Mucosa of descending colon (tissue), 3 donors: ENCODE measurements at regions not wholly inside any gene's neighbourhood (a gene's known extent, or its start where the extent isn't known, plus 50 kb on each side); places are given as distances from the start of the nearest gene placed in this dataset.

Experiments
- ATAC-seq: fragments of 200-7000 bp; cut with Tn5 transposase; one replicate; pipeline ENCODE4 v1.9.1; 2020; ENCODE audit warnings: mild to moderate bottlenecking, moderate library complexity
- DNase-seq, 3 donors: peaks; one replicate each; pipeline ENCODE4 v3.0.0-alpha.2; 2020
- H3K36me3 ChIP-seq: fragments of 200-600 bp; one replicate; pipeline ENCODE4 v1.8.0; 2021; ENCODE audit warnings: low read depth, mild to moderate bottlenecking
- H3K4me1 ChIP-seq: fragments of 200-600 bp; one replicate; pipeline ENCODE4 v1.8.0; 2021; ENCODE audit warnings: low read depth, mild to moderate bottlenecking
- H3K4me3 ChIP-seq: fragments of 200-600 bp; one replicate; pipeline ENCODE4 v1.8.0; 2021; ENCODE audit warnings: mild to moderate bottlenecking
- H3K9me3 ChIP-seq: fragments of 200-600 bp; one replicate; pipeline ENCODE4 v1.8.0; 2021; ENCODE audit warnings: mild to moderate bottlenecking
- intact Hi-C, 2 donors: fragments of 100-400 bp; cut with DNase I in 1 of 2; cut with micrococcal nuclease in 1 of 2; formaldehyde crosslinking; loops; one replicate each; pipeline versions ENCODE4 v1.11.0 to v1.11.1; 2022; cut with DNase I, micrococcal nuclease
- TF ChIP-seq, protein P1 (sequence below): fragments of 200-600 bp; IDR thresholded peaks from one replicate; pipeline ENCODE4 v1.8.0; 2022; ENCODE audit warnings: antibody characterized with exemption, mild to moderate bottlenecking
- donor health status: DM: no; HTN: no; CAD: no; lungs with moderate emphysema.
- donor health status: DM: no; HTN: no; CAD: no.
- donor health status: DM: no; HTN: yes; CAD: no.

- no peaks in the 10 kb centered on the region for H3K4me1 ChIP-seq
- TF ChIP-seq, protein P1, sequence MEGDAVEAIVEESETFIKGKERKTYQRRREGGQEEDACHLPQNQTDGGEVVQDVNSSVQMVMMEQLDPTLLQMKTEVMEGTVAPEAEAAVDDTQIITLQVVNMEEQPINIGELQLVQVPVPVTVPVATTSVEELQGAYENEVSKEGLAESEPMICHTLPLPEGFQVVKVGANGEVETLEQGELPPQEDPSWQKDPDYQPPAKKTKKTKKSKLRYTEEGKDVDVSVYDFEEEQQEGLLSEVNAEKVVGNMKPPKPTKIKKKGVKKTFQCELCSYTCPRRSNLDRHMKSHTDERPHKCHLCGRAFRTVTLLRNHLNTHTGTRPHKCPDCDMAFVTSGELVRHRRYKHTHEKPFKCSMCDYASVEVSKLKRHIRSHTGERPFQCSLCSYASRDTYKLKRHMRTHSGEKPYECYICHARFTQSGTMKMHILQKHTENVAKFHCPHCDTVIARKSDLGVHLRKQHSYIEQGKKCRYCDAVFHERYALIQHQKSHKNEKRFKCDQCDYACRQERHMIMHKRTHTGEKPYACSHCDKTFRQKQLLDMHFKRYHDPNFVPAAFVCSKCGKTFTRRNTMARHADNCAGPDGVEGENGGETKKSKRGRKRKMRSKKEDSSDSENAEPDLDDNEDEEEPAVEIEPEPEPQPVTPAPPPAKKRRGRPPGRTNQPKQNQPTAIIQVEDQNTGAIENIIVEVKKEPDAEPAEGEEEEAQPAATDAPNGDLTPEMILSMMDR, result no peak
- ATAC-seq (no peak), DNase-seq (no peak)
- H3K36me3 ChIP-seq, result no peaks in the 10 kb centered on the region
- H3K4me3 ChIP-seq, result no peak overlapping the region
- intact Hi-C loops, result no loop called here
- no peaks in the 10 kb centered on the region for H3K9me3 ChIP-seq
Observed at GRCh38 chr6:79864421-79864820, 82.9 kb downstream of the ELOVL4 start.

- TF ChIP-seq, protein P1, result no peak
- Histone ChIP-seq H3K9me3 (no peaks in the 10 kb centered on the region), H3K36me3 (no peaks in the 10 kb centered on the region), H3K4me1 (no peaks in the 10 kb centered on the region), H3K4me3 (no peak overlapping the region)
- ATAC-seq (no peak), DNase-seq (no peak)
- intact Hi-C loops, result no loop called here
Observed at GRCh38 chr6:79864001-79864400, 83.4 kb downstream of the ELOVL4 start.

DNA sequence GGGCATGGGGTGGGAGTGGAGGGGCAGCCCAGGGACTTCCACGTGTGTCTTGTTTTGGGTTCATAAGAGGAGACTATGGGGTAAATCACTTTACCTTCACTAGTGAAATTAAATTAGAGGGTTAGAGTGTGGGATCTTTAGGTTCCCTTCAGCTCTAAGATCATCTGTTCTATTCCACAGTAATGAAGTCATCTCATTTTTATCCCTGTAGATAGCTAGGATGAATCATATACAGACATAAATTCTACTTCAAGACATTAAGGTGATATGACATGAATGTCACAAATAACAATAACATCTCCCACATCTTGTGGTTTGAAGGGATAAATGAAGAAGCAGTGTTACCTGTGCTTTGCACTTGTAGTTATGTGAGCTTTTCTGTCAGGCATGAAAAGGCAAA lies 83.8 kb downstream of the ELOVL4 start:
- no peaks in the 10 kb centered on the region for H3K4me1 ChIP-seq
- H3K9me3 ChIP-seq, result no peaks in the 10 kb centered on the region
- H3K36me3 ChIP-seq, result no peaks in the 10 kb centered on the region
- TF ChIP-seq, protein P1, result no peak
- ATAC-seq (no peak), DNase-seq (no peak)
- intact Hi-C loops, result no loop called here
- no peak overlapping the region for H3K4me3 ChIP-seq

DNA sequence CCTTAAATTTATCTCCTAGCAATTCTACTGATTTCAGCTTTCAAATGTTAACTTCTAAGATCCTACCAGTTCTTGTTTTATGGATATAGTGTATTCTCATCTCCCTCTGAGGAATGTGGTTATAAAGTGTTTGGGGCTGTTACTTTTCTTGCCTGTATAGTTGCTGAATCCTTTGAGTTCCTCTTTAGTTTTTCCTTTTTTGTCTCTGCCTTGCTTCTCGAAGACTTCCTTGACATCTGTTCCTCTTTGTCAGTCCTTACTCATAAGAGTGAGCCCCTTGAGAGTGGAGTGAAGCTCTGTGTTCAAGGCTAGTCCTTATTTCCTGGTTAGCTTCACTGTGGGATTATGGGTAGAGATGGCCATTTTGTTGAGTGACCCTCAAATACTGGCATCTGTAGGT lies 84.6 kb downstream of the ELOVL4 start:
- ATAC-seq, result no peak
- no peak for DNase-seq
- Histone ChIP-seq H3K9me3 (no peaks in the 10 kb centered on the region), H3K36me3 (no peaks in the 10 kb centered on the region), H3K4me1 (no peaks in the 10 kb centered on the region), H3K4me3 (no peak overlapping the region)
- intact Hi-C loops, result no loop called here
- TF ChIP-seq, protein P1, result no peak

GRCh38 chr6:79862126-79862525 lies 85.2 kb downstream of the ELOVL4 start:
- H3K4me3 ChIP-seq, result no peak overlapping the region
- H3K4me1 ChIP-seq, result no peaks in the 10 kb centered on the region
- H3K36me3 ChIP-seq, result no peaks in the 10 kb centered on the region
- TF ChIP-seq, protein P1, result no peak
- intact Hi-C loops, result no loop called here
- no peaks in the 10 kb centered on the region for H3K9me3 ChIP-seq
- ATAC-seq, result no peak
- DNase-seq, result no peak

DNA sequence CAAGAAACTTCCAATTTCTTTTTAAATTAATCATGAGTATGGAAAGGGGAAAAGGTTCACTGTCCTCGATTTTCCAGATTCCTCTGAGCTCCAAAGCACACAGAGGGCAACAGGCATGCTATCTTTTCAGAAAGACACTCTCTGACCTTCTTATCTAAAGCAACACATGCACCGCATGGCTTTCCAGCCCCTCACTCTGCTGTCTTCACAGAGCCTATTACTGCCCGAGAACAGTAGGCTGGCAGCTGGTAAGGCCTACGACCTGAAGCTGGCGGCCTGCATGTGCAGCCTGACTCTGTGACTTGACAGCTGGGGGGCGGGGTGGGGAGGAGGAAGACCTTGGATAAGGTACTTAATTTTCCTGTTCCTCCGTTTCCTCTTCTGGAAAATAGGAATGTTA lies 86.3 kb downstream of the ELOVL4 start:
- no peaks in the 10 kb centered on the region for H3K36me3 ChIP-seq
- no peak for DNase-seq
- TF ChIP-seq, protein P1, result no peak
- no peaks in the 10 kb centered on the region for H3K4me1 ChIP-seq
- intact Hi-C loops, result no loop called here
- no peak for ATAC-seq
- H3K4me3 ChIP-seq, result no peak overlapping the region
- H3K9me3 ChIP-seq, result no peaks in the 10 kb centered on the region
